Fibroblast of skin of right biceps (primary cell): ENCODE measurements at regions not wholly inside any gene's neighbourhood (a gene's known extent, or its start where the extent isn't known, plus 50 kb on each side); places are given as distances from the start of the nearest gene placed in this dataset.
A peak's percentile ranks its signal among the peaks of the same experiment; 100 is the strongest.
"Not testable (repeated sequence)": the region's sequence is repeated elsewhere in the genome, so short reads cannot be mapped to it uniquely, and the experiment has no call there.

ENCODE experiments used
- DNase-seq: peaks from one replicate; pipeline ENCODE4 v3.0.0-alpha.2; 2013

DNA sequence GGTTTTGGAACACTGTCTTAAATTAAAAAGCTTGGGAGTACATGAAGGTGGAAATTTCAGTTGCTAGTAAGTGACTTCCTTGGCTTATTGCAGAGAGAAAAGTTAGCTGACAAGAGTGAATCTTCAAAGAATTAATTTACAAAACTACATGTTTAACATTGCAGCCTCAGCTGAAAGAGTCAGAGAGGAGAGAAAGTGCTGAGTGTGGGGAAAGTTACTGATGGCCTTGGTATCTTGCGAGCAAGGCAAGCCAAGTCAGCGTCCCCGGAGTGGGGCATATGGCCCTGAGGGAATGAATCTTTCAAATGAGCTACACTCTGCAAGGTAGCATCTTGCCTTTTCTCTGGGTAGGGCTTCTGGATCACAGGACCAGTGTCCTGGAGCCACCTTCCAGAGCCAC lies 131.3 kb downstream of the LPIN1 start:
- no peak for DNase-seq

DNA sequence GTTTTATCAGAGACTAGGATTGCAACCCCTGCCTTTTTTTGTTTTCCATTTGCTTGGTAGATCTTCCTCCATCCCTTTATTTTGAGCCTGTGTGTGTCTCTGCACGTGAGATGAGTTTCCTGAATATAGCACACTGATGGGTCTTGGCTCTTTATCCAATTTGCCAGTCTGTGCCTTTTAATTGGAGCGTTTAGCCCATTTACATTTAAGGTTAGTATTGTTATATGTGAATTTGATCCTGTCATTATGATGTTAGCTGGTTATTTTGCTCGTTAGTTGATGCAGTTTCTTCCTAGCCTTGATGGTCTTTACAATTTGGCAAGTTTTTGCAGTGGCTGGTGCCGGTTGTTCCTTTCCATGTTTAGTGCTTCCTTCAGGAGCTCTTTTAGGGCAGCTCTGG lies 138.8 kb downstream of the LPIN1 start:
- not testable (repeated sequence) for DNase-seq

DNA sequence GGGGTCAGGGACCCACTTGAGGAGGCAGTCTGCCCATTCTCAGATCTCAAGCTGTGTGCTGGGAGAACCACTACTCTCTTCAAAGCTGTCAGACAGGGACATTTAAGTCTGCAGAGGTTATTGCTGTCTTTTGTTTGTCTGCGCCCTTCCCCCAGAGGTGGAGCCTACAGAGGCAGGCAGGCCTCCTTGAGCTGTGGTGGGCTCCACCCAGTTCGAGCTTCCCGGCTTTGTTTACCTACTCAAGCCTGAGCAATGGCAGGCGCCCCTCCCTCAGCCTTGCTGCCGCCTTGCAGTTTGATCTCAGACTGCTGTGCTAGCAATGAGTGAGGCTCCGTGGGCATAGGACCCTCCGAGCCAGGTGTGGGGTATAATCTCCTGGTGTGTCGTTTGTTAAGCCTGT lies 140.5 kb downstream of the LPIN1 start:
- not testable (repeated sequence) for DNase-seq

DNA sequence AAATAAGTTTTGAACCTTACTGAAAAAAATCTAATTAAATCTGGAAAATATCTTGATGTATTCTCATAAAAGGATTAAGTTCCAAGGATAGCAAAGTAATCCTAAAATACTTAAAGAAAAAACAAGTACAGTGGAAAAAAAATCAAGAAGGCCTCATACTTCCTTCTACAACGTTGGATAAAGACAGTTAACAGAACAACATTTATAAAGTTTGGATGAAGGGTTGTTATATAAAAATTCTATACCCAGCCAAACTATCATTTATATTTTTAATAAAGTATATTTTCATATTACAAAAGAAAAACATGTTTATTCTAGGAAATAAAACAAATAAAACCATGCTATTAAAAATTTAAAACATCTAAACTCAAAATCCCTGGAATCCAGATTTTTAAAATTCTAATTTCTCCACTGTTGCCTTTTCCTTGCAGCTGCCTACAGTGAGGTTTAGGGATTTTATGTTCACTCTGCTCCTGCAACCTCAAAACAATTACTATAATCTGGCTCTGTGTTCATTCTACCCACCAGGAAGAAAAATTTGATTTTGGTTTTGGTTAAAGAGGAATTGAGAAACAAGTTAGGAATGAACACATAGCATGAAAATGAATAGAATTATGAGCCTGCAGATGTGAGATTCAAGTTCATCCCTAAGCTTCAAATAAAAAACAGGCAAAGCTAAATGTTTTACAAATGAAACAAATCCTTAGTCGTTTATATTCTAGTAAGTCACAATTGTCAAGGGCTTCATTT lies 142.8 kb downstream of the LPIN1 start:
- DNase-seq: no peak

DNA sequence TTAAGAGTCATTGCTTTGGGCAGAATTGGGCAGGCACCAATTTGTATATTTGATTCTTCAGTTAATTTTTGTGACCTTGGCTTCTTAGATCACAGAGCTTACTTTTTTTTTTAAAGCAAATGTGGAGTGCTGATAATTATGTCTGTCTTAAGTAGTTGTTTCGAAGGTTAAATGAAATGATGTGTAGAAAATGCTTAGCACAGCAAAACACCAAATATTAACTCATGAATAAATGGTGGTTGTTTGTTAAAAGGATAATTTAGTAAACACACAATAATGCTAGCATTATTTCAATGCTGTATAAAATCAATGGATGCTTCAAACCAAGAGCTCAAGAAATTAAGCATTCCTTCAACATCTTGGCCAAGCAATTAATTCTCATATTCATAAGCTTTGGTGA lies 143.4 kb downstream of the LPIN1 start:
- DNase-seq: no peak

DNA sequence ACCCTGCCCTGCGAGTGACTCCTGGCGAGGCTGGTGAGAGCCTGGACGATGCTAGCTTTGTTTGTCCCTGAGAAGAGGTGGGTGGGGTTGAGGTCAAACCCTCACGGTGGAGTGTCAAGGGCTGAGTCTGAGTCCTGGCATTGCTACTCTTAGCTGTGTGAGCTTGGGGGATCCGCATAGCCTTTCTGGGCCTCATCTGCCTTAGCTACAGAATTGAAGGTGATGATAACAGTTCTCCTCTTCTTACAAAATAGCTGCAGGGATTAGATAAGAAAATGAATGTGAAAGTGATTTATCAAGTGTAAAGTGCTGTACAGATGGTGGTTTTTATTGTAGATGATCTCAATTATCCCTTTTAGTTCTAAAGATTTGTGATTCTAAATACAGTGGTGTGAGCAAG lies 144.6 kb downstream of the LPIN1 start:
- no peak for DNase-seq

DNA sequence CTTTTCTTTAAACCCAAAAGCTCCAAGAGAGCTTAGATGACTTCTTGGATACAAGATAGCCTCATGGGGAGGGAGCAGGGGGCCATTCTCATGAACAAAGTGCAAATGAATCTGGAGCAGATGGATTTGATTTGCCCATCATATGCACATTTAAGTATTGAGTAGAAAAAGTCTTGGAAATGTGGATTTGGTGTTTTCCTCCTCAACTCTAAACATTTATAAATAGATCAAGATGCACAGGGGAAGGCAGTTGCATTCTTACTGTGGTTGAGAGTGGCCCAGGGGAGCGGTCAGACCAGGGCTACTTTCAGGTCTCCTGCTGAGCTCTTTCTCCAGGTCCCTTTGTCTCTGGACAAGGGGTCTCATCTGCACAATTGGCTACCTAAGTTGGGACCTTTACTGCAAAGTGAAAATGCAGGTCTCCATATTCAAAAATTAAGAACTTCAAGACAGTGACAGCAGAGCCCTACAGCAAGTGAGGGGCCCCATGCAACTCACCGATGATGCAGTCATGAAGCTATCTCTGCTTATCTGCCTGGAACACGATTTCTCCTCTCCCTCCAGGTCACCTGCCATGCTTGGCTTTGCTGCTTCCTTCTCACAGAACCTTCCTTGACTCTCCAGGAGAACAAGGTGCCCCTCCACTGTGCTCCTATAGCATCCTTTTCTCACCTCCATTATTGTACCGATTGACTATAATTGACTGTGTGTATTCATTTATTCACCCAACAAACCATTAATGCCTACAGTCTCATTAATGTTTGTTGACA lies 145.4 kb downstream of the LPIN1 start:
- DNase-seq: no peak

DNA sequence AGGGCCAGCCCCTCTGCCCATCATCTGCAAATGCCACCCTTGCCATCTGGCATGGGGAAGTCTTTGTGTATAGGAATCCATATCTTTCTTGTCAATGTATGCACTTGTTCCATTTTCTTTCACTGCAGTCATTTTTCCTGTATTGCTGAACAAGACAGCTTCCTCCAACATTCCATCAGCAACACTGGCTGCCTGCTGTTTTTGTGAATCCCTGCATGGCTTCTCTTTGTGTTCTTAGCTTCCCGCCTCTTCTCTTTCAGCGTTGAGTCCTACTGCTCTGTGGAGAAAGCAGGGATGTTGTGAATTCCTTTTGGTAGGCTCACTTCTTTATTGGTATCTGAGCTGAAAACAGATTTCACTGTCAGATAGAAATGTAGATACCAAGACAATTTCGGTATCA lies 150.0 kb downstream of the LPIN1 start:
- DNase-seq: no peak

DNA sequence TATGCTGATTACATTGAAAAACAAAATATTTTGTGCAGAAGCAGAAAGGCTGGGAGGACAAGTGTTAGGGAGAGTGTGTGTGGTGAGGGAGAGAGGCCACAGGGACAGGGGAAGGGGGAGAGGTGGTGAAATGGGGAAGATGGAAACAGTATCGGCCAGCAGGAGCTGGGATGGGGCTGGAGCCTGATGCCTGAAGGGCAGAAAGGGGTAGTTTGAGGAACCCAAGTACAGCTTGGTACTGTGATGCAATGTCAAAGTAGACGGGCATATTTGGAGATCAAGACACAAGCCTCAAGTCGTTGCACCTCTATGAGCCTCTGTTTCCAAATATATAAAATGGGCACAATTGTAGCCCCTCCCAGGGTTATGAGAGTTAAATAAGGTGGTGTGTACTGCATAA lies 152.1 kb downstream of the LPIN1 start:
- no peak for DNase-seq

DNA sequence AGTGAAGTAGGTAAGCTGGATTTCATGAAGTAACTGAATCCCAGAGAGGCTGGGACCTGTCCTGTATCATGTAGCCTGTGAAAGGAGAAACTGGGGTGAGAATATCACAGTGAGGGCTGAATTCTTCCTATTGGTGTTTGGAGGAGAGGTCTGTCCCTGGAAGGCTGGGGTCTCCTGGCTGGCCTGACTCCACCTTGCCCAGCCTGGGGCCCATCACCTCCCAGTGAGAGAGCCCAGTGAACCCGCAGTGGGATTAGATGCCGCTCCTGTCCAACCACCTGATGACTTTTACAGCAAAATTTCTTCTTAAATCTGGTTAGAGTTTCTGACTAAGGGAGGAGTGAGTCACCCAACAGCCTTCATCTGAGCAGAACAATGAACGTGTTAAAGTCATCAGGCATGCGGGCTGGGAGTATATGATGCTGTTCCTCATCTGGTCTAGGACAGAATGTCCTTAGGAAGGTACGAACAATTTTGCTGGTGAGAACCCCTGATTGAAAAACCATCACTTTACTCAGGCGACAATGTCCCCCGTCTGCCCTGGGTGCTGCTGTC lies 152.9 kb downstream of the LPIN1 start:
- peak; percentile 60 for DNase-seq

DNA sequence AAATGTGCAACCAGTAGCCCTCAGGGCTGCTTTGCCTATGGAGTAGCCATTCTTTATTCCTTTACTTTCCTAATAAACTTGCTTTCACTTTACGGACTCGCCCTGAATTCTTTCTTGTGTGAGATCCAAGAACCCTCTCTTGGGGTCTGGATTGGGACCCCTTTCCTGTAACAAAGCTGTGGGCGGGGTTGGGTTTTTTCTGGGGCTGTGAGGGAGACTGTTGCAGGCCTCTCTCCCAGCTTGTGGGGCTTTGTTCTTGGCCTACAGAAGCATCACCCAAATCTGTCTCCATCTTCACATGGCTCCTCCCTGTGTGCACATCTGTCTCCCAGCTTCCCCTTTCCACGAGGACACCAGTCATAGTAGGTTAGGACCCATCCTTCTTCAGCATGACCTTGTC lies 154.5 kb downstream of the LPIN1 start:
- DNase-seq: not testable (repeated sequence)

DNA sequence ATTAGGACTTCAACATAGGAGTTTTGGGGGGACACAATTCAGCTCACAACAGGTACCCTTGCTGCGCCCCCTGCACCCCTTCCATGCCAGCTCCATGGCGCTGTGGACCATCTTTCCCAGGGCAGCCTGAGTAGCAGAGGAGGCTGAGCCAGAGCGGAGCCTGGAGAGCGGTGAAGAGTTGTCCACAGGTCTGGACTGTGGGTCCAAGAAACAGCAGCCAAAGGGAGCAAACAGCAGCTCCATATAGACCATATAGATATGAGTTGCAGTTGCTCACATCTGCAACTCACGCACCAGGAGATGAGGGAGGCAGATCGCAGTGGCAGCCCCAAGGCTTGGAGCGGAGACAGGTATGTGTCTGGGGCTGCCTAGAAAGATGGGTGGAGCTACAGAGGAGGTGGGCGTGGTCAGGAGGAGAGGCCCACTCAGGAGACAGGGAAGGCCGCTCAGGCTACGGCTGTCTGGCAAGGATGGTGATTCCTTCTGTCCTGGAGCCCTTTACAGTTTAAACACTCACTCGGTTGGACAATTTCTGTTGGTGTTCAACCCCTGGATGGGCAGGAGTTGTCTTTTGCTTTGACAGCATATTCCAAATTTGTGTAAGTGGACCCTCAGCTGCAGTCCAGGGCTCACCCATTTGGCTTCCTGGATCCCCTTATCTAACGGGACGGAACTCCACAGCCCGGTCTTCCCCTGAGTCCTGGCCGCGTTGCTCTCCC lies 155.1 kb downstream of the LPIN1 start:
- DNase-seq: no peak

DNA sequence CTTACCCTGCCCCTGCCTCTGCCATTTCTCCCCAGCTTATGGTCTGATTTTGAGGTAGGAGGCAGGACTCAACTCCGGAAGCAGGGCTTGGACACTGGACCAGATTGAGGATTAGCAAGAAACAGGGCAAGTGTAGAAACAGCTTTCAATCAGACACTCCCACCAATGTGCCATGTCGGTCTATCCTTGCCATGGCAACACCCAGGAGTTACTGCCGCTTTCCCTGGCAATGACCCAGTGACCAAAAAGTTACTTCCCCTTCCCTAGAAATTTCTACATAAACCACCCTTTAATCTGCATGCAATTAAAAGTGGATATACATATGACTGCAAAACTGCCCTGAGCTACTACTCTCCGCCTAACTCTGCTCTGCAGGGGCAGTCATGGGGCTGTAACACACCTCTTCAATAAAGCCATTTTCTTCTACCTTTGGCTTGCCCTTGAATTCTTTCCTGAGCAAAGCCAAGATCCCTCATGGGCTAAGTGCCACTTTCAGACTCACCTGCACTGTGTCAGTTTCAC lies 156.7 kb downstream of the LPIN1 start:
- DNase-seq: no peak

DNA sequence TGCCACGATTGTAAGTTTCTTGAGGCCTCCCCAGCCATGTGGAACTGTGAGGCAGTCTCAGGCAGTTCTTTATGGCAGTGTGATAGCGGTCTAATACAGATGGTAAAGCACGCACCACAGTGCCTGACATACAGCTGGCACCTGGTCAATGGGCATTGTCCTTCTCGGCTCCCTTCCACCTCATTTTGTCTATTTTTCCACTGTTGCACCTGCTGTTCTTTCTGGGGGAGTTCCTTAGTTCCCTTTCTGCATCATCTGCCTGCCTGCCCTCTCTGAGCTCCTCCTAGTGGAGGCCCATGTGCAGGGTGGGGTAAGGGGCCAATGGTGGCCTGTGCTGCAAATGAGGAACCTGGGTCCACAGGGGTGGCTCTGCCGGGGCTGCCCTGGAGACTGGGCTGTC lies 157.6 kb downstream of the LPIN1 start:
- DNase-seq: no peak

DNA sequence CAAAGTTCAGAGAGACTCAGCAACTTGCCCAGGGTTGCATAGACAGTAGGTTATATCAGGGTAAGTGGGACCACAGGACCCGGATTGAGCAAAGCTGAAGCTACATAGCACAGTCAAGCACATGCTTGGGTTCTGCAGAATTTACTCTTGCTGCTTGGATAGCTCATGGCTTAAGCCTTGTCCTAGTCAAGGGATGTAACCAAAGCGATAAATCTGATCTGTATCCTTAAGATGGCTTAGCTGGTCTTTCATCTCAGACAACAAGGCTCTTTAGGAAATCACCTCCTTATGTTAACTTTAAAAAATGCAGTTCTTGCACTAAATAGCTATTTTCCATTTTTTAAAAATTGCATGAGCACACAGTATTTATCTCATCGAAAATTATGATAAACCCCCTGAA lies 158.5 kb downstream of the LPIN1 start:
- DNase-seq: no peak

DNA sequence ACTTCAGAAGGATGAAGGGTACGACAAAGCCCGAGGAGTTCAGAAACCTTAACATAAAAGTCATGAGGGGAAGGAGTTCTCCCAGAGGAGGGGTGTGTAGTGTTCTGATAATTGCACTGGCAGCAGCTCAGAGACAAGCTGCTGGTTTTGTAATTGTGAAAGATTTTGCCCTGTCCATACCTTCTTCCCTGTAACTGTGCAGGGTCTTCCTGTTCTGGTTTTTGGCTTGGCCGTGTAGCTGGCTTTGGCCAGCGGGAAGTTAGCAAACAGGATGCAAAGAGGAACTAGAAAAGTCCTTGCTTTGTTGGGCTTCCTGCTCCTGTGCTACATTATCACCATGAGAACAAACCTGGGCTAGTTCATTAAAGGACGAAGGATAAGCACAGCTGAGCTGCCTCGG lies 160.8 kb downstream of the LPIN1 start:
- DNase-seq: no peak

DNA sequence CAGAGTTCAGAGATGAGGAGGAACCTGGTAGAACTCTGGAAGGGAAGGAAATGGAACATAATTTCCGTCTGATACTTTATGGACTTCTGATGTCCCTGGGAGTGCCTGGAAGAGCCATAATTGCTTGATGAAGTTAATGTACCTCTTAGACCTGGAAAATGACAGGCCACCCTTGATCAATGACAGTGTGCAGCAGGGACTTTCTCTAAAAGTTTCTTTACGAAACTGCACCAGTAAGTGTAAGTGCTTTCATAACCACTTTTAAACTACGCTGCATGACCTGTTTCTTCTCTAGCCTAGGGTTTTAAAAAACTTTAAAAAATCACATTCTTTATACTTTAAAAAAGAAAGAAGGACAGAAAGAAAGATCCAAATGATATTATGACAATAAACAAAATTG lies 164.5 kb downstream of the LPIN1 start:
- no peak for DNase-seq

DNA sequence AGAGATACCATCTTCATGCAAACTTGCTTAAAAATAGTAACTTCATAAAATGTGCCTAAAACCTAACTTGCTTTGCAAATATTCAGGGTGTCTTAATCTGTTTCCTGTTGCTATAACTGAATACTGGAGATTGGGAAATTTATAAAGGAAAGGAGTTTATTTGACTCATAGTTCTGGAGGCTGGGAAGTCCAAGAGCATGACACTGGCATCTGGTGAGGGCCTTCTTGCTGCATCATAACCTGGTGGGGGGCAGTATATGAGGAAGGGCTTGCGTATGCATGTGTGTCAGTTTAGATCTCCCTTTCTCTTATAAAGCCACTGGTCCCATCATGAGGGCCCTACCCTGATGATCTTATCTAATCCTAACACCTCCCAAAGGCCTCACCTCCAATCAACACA lies 166.5 kb downstream of the LPIN1 start:
- no peak for DNase-seq

DNA sequence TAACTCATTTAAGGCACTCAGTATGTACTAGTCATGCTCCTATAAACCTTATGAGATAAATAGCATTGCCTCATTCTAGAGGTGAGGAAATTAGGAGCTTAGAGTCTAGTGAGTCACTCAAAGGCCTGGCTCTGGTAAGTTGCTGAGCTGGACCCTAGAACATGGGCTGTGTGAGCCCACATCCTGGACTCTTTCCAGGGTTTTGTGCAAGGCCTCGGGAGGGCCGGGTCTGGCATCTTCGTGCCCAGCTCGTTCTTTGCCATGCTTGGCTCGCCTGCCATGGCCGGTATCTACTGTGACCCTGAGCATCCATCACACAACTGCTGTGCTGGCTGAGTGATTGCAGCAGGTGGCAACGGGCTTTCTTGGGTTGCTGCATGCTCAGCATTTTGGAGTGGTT lies 168.0 kb downstream of the LPIN1 start:
- DNase-seq: no peak

DNA sequence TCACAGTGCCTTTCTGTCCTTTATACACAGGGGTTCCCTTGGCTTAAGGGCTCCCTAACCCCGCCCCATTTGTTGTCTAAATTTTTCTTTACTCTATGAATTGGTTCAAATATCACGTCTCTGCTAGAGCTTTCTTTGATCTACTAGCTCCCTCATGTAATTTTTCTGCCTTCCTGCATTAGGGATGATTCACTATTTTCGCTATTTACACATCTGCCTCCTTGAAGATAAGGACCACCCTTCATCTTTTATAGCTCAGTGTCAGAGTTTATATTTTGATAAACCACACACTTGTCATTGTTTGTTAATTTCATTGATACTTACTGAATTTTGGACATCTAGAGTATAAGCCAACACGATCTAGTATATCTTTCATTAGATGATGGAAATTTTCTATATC lies 169.2 kb downstream of the LPIN1 start:
- DNase-seq: no peak

DNA sequence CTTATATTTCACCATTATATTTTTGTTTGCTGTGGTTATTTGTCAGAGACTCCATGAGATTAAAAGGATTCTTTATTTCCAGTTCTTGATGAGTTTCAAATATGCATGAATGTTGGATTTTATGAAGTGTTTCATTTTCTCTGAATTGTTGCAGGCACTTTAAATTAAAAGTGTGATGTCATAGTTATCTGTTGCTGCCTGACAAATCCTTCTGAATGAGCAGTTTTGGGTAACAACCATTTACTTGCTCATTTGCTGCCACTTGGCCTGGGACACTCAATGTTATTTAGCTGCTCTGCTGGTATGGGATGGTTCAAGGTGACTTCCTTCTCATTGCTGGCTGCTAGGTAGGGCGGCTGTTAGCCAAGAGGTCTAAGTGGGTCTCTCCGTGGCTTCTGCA lies 173.5 kb downstream of the LPIN1 start:
- no peak for DNase-seq

DNA sequence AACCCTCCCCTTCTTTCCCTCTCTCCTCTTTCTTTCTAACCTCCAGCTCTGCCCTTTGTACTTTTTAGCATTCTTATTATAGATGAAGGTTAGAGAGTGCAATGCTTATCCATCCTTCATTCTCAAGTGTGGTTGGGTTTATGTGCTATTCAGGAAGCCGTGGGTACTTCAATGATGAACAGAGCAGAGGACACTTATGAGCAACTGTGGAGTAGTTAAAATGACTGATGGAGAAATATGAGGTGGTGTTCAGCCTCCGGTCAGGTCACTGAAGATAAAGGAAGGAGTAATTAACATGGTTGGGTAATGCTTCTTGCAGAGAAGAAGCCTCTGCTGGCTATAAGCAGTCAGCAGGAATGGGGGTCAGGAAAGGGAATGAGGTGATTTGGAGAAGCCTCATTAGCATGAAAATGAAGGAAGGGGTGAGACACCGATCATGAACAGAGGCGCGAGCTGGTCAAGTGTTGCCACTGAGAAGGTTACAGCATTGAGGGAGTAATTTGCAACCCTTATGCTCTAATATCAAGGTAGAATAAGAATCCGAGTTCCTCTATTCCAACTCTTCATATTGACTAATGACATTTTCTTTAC lies 174.7 kb downstream of the LPIN1 start:
- no peak for DNase-seq

DNA sequence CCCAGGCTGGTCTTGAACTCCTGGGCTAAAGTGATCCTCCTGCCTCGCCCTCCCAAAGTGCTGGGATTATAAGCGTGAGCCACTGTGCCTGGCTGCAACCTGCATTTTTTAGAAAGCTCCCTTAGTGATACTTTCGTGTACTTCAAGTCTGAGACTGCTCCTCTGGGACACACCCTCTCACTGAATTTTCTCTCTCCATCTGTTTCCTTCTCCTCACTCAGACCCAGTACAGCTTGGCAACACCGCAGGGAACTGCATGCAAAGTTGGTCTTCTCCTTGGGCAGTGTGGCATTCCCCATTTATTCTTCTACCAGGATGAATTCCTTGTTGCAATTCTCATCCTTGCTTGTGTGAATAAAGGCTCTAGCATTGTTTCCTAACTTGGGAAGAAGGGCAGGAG lies 175.9 kb downstream of the LPIN1 start:
- no peak for DNase-seq
